K562 (cell line): ENCODE measurements at regions not wholly inside any gene's neighbourhood (a gene's known extent, or its start where the extent isn't known, plus 50 kb on each side); places are given as distances from the start of the nearest gene placed in this dataset.
A peak's percentile ranks its signal among the peaks of the same experiment; 100 is the strongest.

Source experiments
- ATF3 ChIP-seq, 2 experiments: fragments of 450-650 bp in 1 of 2; sonication (generic) in 1 of 2; formaldehyde crosslinking in 1 of 2; IDR thresholded peaks in 1 of 2; conservative IDR thresholded peaks in 1 of 2; 2 replicates each; pipeline versions ENCODE4 v1.6.1 to v1.8.1; 2016 to 2023; ENCODE audit warnings: mild to moderate bottlenecking in 2 of 2, moderate library complexity in 2 of 2, inconsistent platforms in 1 of 2, missing genetic modification reagents in 1 of 2
- ELK3 ChIP-seq: fragments of 450-650 bp; formaldehyde crosslinking; IDR thresholded peaks from 2 replicates; pipeline ENCODE4 v1.4.0; 2020; ENCODE audit warnings: mild to moderate bottlenecking
- FOXO4 ChIP-seq: fragments of 450-650 bp; formaldehyde crosslinking; IDR thresholded peaks from 2 replicates; pipeline ENCODE4 v1.4.0; 2020; ENCODE audit warnings: mild to moderate bottlenecking, moderate library complexity
- HDAC8 ChIP-seq: fragments of 450-650 bp; IDR thresholded peaks from 2 replicates; pipeline ENCODE4 v1.6.1; 2016; ENCODE audit warnings: mild to moderate bottlenecking, missing genetic modification characterization, moderate library complexity, missing compliant biosample characterization
- JUNB ChIP-seq: fragments of 450-650 bp; formaldehyde crosslinking; conservative IDR thresholded peaks from 2 replicates; pipeline ENCODE4 v1.4.0; 2020; ENCODE audit warnings: mild to moderate bottlenecking
- MAX ChIP-seq: sonication (generic); formaldehyde crosslinking; IDR thresholded peaks from 2 replicates; pipeline ENCODE4 v1.9.0; 2022; ENCODE audit warnings: mild to moderate bottlenecking, missing genetic modification reagents
- MEIS2 ChIP-seq: fragments of 450-650 bp; IDR thresholded peaks from 2 replicates; pipeline ENCODE4 v1.6.1; 2014; ENCODE audit warnings: mild to moderate bottlenecking; ENCODE audit not compliant: partially characterized antibody
- MYC ChIP-seq, 2 experiments: fragments of 250-450 bp in 1 of 2; sonication (Bioruptor Pico) in 1 of 2; IDR thresholded peaks; 2 replicates each; pipeline versions ENCODE4 v1.5.1 to v1.6.1; 2012 to 2021; ENCODE audit warnings: low read depth in 2 of 2, borderline replicate concordance in 1 of 2, improper control_type of control experiment in 1 of 2, low read length in 1 of 2, mild to moderate bottlenecking in 1 of 2, moderate library complexity in 1 of 2
- RBFOX2 ChIP-seq: fragments of 200-400 bp; formaldehyde crosslinking; IDR thresholded peaks from 2 replicates; pipeline ENCODE4 v1.6.1; 2017; ENCODE audit warnings: low read depth, mild to moderate bottlenecking, low read length, moderate library complexity
- USF1 ChIP-seq: sonication (generic); formaldehyde crosslinking; IDR thresholded peaks from 2 replicates; pipeline ENCODE4 v1.9.0; 2022; ENCODE audit warnings: mild to moderate bottlenecking, missing genetic modification reagents
- VEZF1 ChIP-seq: fragments of 200-800 bp; sonication (Bioruptor generic); IDR thresholded peaks from 2 replicates; pipeline ENCODE4 v1.6.1; 2017; ENCODE audit warnings: missing genetic modification characterization, missing compliant biosample characterization
- ZNF384 ChIP-seq: IDR thresholded peaks from 2 replicates; pipeline ENCODE4 v1.6.1; 2012; ENCODE audit warnings: low read depth, low read length, improper control_type of control experiment

- TF ChIP-seq HDAC8 (tag) (peak; percentile 89; the same call in 1 of the 2 replicates), VEZF1 (CRISPR knock-in tag) (0 out of 2 replicates have a peak, but pooled peaks have one; percentile 15), FOXO4 (CRISPR knock-in tag) (peak; percentile 65; the same call in 1 of the 2 replicates), JUNB (CRISPR knock-in tag) (no peak), ZNF384 (no peak), USF1 (CRISPR knock-in tag) (peak; percentile 73), MYC (IDR thresholded peaks at IDR 0.05; ENCODE audit: low read depth, low read length) (peak; percentile 9; the same call in 1 of the 2 replicates), MYC (CRISPR knock-in tag; IDR thresholded peaks at IDR 0.05; ENCODE audit: borderline replicate concordance, low read depth) (peak; percentile 29; the same call in 1 of the 2 replicates), MAX (CRISPR knock-in tag) (peak; percentile 71), MEIS2 (peak; percentile 26), RBFOX2 (peak; percentile 20; the same call in 1 of the 2 replicates), ELK3 (CRISPR knock-in tag) (no peak), ATF3 (IDR thresholded peaks at IDR 0.05) (peak; percentile 61; the same call in 1 of the 2 replicates), ATF3 (CRISPR knock-in tag; conservative IDR thresholded peaks at IDR 0.05) (no peak)
Observed at GRCh38 chr1:67897270-67897949, 64.1 kb upstream of the GNG12 start (continued).
